ENCODE measurements at regions not wholly inside any gene's neighbourhood (a gene's known extent, or its start where the extent isn't known, plus 50 kb on each side); places are given as distances from the start of the nearest gene placed in this dataset.
"Not testable (repeated sequence)": the region's sequence is repeated elsewhere in the genome, so short reads cannot be mapped to it uniquely, and the experiment has no call there.

DNA sequence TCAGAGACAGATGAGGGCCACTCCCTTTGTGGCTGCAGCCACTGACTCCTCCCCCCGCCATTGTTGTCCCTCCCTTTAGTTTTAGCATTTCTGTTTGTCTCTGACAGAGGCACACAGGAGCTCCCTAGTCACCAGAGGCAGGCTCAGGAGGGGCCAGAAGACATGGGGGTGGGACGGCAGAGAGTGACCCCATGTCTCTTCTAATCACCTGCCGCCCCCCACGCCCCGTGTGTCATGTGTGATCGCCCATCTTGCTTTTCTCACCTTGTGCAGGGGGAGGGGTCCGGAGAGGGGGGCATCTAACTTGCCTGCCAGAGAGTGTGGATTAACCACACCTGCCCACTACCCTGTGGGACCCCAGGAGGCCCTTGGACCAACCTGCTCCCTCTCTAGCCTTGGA is 246.7 kb upstream of the TP53TG3C start:
- not testable (repeated sequence) for H3K4me3 ChIP-seq (ENCODE audit: low read depth, low read length); DNase-seq (ENCODE audit: low read depth)

DNA sequence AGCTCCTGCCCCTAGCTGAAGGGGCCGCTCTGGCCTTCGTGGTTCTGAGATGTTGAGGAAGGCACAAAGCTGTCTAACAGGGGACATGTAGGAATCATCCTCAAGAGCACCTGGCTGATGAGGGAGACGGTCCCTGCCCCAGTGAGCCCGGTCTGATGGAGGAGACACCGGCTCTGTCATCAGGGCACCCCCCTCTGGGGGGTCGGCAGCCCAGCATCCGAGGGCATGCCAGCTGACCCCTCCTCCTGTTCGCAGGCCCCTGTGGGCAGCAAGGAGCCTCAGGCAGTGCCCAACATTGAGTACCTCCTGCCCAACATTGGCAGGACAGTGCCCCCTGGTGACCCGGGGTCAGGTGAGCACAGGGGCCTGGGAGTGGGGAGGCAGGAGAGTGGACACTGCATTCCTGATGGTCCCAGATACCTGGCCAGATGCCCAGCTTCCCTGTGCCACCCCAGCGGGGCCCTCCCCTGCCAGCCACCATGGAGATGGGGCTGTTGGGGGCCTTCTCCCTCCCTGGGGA is 247.9 kb upstream of the TP53TG3C start:
- H3K4me3 ChIP-seq (ENCODE audit: low read depth, low read length); DNase-seq (ENCODE audit: low read depth): not testable (repeated sequence)

DNA sequence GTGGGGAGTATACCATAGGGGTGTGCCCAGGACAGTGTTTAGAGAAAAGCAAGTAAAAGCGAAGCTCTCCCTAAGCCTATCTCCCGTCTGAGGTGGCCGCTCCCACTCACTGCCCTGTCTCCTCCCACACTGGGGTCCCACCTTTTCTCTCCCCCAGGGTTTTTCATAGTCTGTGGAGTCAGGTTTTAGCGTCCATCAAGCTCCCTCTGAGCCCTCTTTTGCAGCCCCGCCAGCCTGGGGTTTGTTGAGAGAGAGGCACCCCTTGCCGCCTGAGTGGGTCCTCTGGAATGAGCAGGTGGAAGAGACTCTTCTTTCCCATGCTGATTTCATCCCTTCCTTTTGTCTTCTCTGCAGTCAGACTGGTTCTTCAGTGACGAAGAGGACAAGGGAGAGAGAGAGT is 248.7 kb upstream of the TP53TG3C start:
- not testable (repeated sequence) for H3K4me3 ChIP-seq (ENCODE audit: low read depth, low read length); DNase-seq (ENCODE audit: low read depth)

DNA sequence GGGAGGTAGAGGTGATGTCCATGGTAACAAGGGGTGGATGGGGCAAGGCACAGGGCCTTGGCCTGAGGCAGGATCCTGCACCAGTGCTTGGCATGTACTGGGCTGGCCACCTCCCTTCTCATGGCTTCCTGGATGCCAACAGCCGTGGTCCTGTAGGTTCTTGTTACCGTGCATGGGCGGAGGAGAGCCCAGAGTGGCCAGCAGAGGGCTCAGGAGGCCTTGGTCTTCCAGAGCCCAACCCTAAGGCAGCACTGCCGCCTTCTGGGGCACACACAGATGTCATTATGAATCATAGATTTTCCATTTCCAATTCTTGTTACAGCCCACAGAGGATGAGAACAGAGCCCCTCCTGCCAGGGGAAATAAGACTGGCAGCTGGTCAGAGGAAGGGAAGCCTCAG is 254.2 kb upstream of the TP53TG3C start:
- H3K4me3 ChIP-seq (ENCODE audit: low read depth, low read length); DNase-seq (ENCODE audit: low read depth): not testable (repeated sequence)

DNA sequence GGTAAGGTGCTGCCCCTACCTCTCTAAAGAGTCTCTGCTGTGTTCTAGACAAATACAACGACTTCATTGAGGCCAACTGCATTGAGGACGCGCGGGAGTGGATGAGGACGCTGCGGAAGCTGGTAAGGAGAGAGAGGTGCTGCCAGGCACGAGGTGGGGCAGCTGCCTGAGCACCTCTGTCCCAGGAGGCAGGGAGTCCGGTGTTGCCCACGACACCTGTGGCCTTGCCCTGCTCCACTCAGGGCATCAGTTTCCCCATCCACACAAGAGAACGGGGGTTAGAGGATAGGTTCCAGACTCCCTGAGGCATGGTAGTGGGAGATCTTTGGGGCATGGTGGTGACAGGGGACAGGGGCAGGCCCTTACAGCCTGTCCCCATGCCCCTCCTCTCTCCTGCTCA is 256.1 kb upstream of the TP53TG3C start:
- not testable (repeated sequence) for DNase-seq (ENCODE audit: low read depth); H3K4me3 ChIP-seq (ENCODE audit: low read depth, low read length)

DNA sequence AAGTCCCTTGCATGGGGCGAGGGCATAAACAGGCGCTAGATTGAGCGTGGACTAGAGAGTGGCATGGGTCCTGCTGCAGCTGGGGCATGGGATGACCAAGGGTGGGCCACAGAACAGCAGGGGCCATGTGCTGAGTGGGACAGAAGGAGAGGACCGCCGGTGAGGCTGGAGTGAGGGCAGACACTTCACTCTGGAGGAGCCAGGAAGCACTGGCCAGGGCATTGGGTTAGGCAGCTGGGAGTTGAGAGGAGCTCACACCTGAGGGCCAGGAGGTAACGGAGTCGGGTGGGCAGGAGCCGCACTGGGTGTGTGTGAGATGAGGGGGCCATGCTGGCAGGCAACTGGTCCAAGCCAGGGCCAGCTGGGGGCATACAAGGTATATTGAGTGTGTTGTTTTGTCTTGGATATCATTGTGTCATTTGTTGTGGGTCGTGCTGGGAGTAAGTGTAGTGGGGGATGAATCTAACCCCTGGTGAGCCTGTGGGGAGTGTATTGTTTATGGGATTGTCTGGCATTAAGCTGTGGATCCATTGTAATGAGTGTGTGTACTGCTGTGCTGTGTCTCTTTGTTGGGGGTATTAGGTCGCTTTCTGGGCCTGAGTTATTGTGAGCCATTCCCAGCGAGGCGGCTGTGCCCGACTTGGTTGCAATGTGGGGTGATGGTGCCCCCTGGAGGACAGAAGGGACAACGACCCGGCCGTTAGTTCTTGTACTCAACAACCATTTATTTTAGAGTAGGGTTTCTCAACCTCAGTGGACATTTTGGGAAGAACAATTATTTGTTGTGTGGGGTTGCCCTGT is 256.5 kb upstream of the TP53TG3 start:
- not testable (repeated sequence) for H3K4me3 ChIP-seq (ENCODE audit: low read depth, low read length); DNase-seq (ENCODE audit: low read depth)

DNA sequence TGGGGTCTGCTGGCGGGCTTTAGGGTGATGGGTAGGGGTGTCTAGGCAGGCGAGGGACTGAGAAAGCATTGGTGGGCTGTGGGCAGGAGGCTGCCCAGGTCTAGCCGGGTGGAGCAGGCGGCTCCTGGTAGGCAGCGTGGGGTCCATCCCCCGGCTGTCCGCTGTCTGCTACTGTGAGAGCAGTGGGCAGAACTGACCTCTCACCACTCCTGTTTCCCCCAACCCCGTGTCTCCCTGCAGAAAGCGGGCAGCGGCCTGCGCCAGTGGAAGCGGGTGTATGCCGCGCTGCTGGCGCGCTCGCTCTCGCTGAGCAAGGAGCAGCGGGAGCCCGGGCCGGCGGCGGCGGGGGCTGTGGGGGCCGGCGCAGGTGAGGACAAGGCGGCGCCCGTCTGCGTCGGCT is 249.2 kb upstream of the TP53TG3 start:
- H3K4me3 ChIP-seq (ENCODE audit: low read depth, low read length); DNase-seq (ENCODE audit: low read depth): not testable (repeated sequence)

DNA sequence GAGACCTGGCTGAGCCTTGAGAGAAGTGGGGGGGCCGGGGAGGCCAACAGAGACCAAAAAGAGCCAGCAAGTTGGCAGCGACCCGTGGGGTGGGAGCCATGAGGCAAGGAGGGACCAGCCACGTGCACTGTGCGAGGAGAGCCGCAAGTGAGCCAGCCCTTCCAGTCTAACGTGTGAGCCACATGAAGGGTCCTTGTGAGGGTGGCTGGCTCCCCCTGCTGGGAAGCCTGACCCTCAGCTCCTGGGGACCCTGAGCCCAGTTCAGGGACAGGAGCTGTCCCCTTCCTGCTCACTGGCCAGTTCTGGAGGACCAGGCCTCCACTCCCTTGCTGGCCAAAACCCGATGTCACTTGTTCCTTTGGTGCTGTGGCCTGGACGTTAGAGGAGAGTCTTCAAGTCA is 246.6 kb upstream of the TP53TG3 start:
- DNase-seq (ENCODE audit: low read depth) = peak; percentile 5
- not testable (repeated sequence) for H3K4me3 ChIP-seq (ENCODE audit: low read depth, low read length)

DNA sequence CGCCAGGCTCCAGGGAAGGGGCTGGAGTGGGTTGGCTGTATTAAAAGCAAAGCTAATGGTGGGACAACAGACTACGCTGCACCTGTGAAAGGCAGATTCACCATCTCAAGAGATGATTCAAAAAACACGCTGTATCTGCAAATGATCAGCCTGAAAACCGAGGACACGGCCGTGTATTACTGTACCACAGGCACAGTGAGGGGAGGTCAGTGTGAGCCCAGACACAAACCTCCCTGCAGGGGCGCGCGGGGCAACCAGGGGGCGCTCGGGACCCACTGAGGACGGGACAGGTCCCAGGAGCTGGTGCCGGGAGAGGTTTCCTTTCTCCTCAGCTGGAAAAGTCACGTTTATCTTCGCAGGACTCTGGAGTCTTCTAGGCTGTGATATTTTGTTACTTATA is 239.4 kb upstream of the TP53TG3 start:
- not testable (repeated sequence) for H3K4me3 ChIP-seq (ENCODE audit: low read depth, low read length); DNase-seq (ENCODE audit: low read depth)

DNA sequence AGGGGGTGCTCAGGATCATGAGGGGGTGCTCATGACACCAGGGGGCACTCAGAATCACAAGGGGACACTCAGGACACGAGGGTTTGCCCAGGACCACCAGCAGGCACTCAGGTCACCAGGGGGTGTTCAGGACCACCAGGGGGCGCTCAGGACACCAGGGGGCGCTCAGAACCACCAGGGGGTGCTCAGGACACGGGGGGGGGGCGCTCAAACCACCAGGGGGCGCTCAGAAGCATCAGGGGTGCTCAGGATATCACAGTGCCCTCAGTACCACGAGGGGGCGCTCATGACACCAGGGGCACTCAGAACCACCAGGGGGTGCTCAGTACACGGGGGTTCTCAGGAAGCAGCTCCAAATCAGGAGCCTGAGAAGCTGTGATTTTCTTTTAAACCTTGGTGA is 221.8 kb upstream of the TP53TG3 start:
- H3K4me3 ChIP-seq (ENCODE audit: low read depth, low read length) = not testable (repeated sequence)
- TF ChIP-seq, protein P1, sequence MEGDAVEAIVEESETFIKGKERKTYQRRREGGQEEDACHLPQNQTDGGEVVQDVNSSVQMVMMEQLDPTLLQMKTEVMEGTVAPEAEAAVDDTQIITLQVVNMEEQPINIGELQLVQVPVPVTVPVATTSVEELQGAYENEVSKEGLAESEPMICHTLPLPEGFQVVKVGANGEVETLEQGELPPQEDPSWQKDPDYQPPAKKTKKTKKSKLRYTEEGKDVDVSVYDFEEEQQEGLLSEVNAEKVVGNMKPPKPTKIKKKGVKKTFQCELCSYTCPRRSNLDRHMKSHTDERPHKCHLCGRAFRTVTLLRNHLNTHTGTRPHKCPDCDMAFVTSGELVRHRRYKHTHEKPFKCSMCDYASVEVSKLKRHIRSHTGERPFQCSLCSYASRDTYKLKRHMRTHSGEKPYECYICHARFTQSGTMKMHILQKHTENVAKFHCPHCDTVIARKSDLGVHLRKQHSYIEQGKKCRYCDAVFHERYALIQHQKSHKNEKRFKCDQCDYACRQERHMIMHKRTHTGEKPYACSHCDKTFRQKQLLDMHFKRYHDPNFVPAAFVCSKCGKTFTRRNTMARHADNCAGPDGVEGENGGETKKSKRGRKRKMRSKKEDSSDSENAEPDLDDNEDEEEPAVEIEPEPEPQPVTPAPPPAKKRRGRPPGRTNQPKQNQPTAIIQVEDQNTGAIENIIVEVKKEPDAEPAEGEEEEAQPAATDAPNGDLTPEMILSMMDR (IDR thresholded peaks at IDR 0.05; ENCODE audit: insufficient read depth, low read depth, low read length, missing control alignments) = peak; percentile 43
- peak; percentile 52 for DNase-seq (ENCODE audit: low read depth)

DNA sequence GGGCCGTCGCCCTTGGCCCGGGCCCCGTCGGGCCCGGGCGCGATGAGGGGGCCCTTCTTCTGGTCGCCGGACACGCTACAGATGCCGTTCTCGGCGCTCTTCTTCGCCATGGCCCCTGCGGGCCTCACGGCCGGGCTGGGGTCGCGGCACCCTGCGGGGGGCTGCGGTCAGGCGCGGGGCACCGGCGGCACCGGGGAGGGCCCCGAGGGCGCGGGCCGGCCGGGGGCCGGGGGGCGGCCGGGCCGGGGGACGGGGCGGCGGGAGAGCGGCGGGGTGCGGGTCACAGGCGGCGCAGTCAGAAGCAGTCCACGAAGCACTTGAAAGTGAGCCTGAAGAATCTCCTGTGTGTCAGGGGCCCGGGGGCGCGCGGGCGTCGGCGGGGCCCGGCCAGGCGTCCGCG is 209.4 kb upstream of the TP53TG3 start:
- DNase-seq (ENCODE audit: low read depth); H3K4me3 ChIP-seq (ENCODE audit: low read depth, low read length): not testable (repeated sequence)

DNA sequence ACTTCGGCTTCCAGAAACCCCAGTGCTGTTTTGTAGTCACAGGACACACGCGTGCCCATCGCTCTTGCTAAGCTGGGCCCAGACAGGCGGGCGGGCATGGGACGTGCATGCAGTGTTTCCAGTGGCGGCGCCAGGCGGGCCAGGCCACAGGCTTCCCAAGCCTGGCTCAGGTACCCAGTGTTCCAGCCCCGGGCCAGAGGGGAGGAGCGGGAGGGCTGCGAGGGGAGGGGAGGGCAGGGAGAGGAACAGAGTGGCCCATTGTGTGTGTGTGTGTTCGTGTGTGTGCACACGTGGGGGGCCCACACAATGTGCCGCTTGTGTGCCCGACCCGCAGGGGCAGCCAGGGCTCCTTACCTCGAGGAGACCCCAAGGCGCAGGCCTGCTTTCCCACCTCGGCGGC is 208.6 kb upstream of the TP53TG3 start:
- H3K4me3 ChIP-seq (ENCODE audit: low read depth, low read length); DNase-seq (ENCODE audit: low read depth): not testable (repeated sequence)

DNA sequence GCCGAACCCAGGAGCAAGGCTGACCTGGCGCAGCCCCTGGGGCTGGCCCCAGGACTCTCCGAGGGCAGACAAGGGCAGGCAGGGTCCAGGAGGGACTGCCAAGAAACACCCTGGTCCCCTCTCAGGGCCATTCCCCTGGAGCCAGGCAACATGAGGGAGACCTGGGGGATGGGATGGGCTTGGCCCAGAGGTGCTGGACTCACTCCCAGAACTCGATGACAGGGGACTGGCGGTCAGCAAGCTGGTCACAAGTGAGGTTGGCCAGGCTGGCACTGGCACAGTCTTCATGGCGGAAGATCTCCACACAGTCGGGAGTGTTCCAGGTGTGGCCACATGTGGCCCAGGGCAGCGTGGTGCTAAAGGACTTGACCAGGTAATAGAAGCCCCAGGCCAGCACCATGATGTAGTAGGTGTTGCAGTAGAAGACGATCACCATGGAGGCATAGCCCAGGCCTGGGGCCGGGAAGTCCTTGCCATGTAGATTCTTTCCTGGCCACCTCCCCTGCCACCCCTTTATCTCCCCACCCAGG is 206.4 kb upstream of the TP53TG3 start:
- H3K4me3 ChIP-seq (ENCODE audit: low read depth, low read length); DNase-seq (ENCODE audit: low read depth): not testable (repeated sequence)

DNA sequence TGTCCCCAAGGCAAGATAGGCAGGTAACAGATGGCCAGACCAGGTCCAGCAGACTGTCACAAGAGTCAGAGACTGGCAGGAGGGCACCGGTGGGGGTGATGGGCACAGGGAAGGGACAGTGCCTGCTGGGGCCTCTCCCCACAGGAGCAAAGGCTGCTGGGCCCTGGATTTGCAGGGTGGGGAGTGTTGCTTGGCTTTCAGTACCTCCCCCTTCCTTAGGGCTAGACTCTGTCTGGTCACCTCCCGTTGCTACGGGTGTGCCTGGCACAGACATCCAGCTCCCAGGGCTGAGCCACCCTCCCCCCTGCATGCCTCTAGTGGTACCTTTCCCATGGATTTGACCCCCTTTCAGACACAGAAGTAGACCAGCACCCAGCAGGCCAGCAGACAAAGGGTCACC is 205.7 kb upstream of the TP53TG3 start:
- H3K4me3 ChIP-seq (ENCODE audit: low read depth, low read length); DNase-seq (ENCODE audit: low read depth): not testable (repeated sequence)

DNA sequence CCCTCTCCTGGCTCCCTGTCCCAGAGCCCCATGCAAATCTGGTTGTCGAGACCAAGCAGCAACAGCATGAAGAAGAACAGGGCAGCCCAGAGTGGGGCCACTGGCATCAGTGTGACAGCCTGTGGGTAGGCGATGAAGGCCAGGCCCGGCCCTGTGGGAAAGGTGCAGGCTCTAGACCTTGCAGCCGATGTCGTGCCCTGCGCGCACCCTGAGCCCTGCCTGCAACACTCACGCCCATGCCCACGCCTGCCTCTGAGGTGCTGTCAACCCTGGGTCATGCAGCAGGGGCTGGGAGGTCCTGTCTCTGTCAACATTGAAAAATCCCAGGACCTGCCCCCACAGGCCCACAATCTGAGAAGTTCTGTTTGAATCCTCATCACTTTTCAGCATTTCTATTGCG is 204.0 kb upstream of the TP53TG3 start:
- not testable (repeated sequence) for H3K4me3 ChIP-seq (ENCODE audit: low read depth, low read length); DNase-seq (ENCODE audit: low read depth)

DNA sequence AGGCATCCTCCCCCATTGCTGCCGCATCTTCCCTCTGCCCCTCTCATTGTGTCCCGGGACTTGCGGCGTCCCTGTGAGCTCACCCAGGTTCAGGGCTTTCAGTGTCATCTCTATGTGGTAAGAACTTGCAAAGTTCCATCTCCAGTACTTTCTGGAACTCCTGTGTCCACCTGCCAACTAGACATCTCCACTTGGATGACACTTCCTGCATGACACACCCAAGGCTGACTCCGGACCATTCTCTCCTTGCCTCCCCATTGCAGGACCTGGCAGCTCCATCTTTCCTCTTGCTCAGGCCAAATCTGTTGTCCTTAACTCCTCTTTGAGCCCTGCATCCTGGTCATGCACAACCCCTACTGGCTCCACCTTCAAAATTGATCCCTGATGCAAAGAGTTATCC is 200.8 kb upstream of the TP53TG3 start:
- DNase-seq (ENCODE audit: low read depth); H3K4me3 ChIP-seq (ENCODE audit: low read depth, low read length): not testable (repeated sequence)

DNA sequence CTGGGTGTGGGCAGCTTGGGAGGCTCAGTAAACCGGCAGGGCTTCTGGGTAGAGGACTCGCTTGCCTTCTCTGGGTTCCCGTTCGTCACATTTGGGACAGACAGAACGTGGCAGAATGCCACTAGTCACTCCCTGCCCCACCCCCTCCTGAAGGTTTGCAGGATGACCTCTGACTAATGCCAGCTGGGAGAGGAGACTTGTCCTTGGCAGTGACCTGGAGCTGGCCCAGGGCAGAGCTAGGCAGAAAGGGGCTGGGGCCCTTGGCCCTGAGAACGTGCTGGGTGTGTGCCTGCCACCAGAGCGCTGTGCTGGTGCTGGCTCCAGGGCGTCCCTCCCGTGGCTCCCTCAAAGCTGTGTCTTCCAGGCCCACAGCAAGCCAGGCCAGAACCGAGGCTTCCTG is 197.8 kb upstream of the TP53TG3 start:
- not testable (repeated sequence) for H3K4me3 ChIP-seq (ENCODE audit: low read depth, low read length); DNase-seq (ENCODE audit: low read depth)

DNA sequence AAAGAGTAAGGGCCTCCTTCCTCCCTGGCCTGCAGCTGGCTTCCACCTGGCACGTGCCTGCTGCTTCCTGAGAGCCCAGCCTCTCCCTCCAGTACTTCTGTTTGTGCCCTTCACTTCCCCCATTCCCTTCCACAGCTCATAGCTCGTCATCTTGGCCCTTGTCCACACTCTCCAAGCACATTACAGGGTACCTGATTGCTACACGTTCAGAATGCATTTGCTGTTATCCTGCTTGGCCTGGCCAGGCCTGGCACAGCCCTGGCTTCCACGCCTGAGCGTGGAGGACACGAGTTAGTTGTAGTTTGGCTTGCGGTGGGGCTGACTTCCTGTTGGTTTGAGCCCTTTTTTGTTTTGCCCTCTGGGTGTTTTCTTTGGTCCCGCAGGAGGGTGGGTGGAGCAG is 197.2 kb upstream of the TP53TG3 start:
- not testable (repeated sequence) for DNase-seq (ENCODE audit: low read depth); H3K4me3 ChIP-seq (ENCODE audit: low read depth, low read length)

DNA sequence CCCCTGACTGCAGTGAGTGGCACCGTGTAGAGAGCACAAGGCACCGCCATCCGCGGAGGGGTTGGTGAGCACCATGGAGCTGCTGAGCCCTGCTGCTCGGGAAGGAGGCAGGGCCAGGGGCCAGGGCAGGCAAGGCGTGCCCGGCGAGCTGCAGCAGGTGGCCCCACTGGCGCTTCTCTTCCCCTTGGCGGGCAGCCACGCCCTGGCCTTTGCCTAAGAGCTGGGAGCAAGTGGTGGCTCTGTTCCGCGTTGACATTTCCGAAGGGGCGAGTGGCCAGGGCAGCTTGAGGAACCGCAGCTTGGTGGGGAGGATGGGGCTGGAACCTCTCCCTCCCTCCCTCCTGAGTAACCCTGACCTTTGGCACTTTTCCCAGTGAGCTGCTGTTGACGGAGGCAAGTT is 194.7 kb upstream of the TP53TG3 start:
- H3K4me3 ChIP-seq (ENCODE audit: low read depth, low read length); DNase-seq (ENCODE audit: low read depth): not testable (repeated sequence)
